ENCODE measurements at regions not wholly inside any gene's neighbourhood (a gene's known extent, or its start where the extent isn't known, plus 50 kb on each side); places are given as distances from the start of the nearest gene placed in this dataset.
"Not testable (repeated sequence)": the region's sequence is repeated elsewhere in the genome, so short reads cannot be mapped to it uniquely, and the experiment has no call there.

GRCh38 chr5:130939059-130939458 lies 226.0 kb downstream of the HINT1 start:
- Histone ChIP-seq H3K27ac (no peak overlapping the region), H3K4me3 (no peak overlapping the region), H3K9me3 (no peaks in the 10 kb centered on the region), H3K4me1 (no peaks in the 10 kb centered on the region), H3K36me3 (no peaks in the 10 kb centered on the region), H3K27me3 (no peaks in the 10 kb centered on the region)
- no peak for TF ChIP-seq CTCF (IDR thresholded peaks at IDR 0.05)
- intact Hi-C loops (cut with DNase I) = no loop called here
- DNase-seq (ENCODE audit: low spot score in 2 of 2) = no peak

- Histone ChIP-seq H3K27me3 (no peaks in the 10 kb centered on the region), H3K4me3 (no peak overlapping the region), H3K36me3 (no peaks in the 10 kb centered on the region), H3K4me1 (no peaks in the 10 kb centered on the region), H3K9me3 (no peaks in the 10 kb centered on the region), H3K27ac (no peak overlapping the region)
- DNase-seq (ENCODE audit: low spot score in 2 of 2) = no peak
- intact Hi-C loops (cut with DNase I) = no loop called here
- TF ChIP-seq CTCF (IDR thresholded peaks at IDR 0.05) = no peak
Observed at GRCh38 chr5:130937046-130937445, 228.0 kb downstream of the HINT1 start.

- Histone ChIP-seq H3K9me3 (no peaks in the 10 kb centered on the region), H3K27ac (no peak overlapping the region), H3K27me3 (no peaks in the 10 kb centered on the region), H3K4me3 (no peak overlapping the region), H3K36me3 (no peaks in the 10 kb centered on the region), H3K4me1 (no peaks in the 10 kb centered on the region)
- TF ChIP-seq CTCF (IDR thresholded peaks at IDR 0.05) = no peak
- no peak for DNase-seq (ENCODE audit: low spot score in 2 of 2)
- intact Hi-C loops (cut with DNase I) = no loop called here
Observed at GRCh38 chr5:130923543-130924124, 241.4 kb downstream of the HINT1 start.

GRCh38 chr5:130912088-130912487 lies 253.0 kb downstream of the HINT1 start:
- Histone ChIP-seq H3K36me3 (no peaks in the 10 kb centered on the region), H3K4me3 (no peak overlapping the region), H3K27ac (no peak overlapping the region), H3K27me3 (no peaks in the 10 kb centered on the region), H3K4me1 (no peaks in the 10 kb centered on the region), H3K9me3 (no peaks in the 10 kb centered on the region)
- DNase-seq (ENCODE audit: low spot score in 2 of 2) = no peak
- no peak for TF ChIP-seq CTCF (IDR thresholded peaks at IDR 0.05)
- intact Hi-C loops (cut with DNase I) = no loop called here

GRCh38 chr5:130908186-130908585 lies 256.9 kb downstream of the HINT1 start:
- H3K4me1 ChIP-seq = no peaks in the 10 kb centered on the region
- intact Hi-C loops (cut with DNase I) = no loop called here
- H3K9me3 ChIP-seq = no peaks in the 10 kb centered on the region
- H3K4me3 ChIP-seq = no peak overlapping the region
- no peak overlapping the region for H3K27ac ChIP-seq
- no peak for DNase-seq (ENCODE audit: low spot score in 2 of 2)
- H3K27me3 ChIP-seq = no peaks in the 10 kb centered on the region
- no peak for TF ChIP-seq CTCF (IDR thresholded peaks at IDR 0.05)
- no peaks in the 10 kb centered on the region for H3K36me3 ChIP-seq

GRCh38 chr5:130897537-130898195 lies 267.4 kb downstream of the HINT1 start:
- H3K27ac ChIP-seq; H3K27me3 ChIP-seq; H3K4me1 ChIP-seq; intact Hi-C loops (cut with DNase I); DNase-seq (ENCODE audit: low spot score in 2 of 2); H3K4me3 ChIP-seq; H3K9me3 ChIP-seq; H3K36me3 ChIP-seq: not testable (repeated sequence)

- not testable (repeated sequence) for DNase-seq (ENCODE audit: low spot score in 2 of 2)
Observed at GRCh38 chr5:130897181-130897536, 267.9 kb downstream of the HINT1 start.

More at GRCh38 chr5:130897181-130897536, 267.9 kb downstream of the HINT1 start:
- intact Hi-C loops (cut with DNase I); H3K36me3 ChIP-seq; H3K27ac ChIP-seq; H3K9me3 ChIP-seq; H3K27me3 ChIP-seq; H3K4me3 ChIP-seq; H3K4me1 ChIP-seq: not testable (repeated sequence)

Measured in ascending aorta (tissue), 2 donors.